Kidney glomerular epithelial cell (primary cell): ENCODE measurements at regions not wholly inside any gene's neighbourhood (a gene's known extent, or its start where the extent isn't known, plus 50 kb on each side); places are given as distances from the start of the nearest gene placed in this dataset.
"Not testable (repeated sequence)": the region's sequence is repeated elsewhere in the genome, so short reads cannot be mapped to it uniquely, and the experiment has no call there.

Source experiments
- DNase-seq: peaks from one replicate; lab custom pipeline; 2025; lab: John Stamatoyannopoulos, UW

DNA sequence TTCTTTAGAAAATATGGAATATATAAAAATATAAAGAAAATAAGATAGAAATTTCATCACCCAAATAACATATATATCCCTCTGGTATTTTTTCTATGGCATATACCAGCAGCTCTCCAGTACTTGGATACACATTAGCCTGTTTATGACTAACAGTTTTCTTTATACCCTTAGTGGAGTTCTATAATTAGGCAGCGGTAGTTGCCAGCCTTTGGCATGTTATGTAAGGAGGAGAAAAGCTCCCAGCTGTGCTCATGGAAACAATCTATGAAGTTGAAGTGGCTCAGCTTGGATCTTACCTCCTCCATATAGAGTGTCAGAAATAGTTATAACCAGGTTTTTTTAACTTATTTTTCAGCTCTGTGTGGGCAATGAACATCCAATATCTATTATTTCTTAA lies 1636.8 kb downstream of the AMY1C start:
- no peak for DNase-seq

DNA sequence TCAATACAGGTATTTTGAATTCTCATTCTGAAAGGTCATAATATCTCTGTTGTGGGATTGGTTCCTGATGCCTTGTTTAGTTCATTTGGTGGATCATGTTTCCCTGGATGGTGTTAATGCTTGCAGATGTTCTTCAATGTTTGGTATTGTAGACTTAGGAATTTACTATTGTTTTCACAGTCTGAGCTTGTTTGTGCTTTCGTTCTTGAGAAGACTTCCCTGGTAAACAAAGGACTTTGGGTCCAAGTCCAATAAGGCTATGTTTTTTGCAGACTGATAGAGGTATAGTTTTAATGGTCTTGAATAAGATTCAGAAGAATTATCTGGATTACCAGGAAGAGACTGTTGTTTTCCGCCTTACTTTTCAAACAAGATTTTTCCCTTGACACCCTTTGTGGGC lies 1646.3 kb downstream of the AMY1C start:
- no peak for DNase-seq

- no peak for DNase-seq
These were observed 1649.2 kb downstream of the AMY1C start for GRCh38 chr1:105398909-105399308.

- DNase-seq = no peak
These were observed 1650.0 kb downstream of the AMY1C start for GRCh38 chr1:105399716-105400115.

DNA sequence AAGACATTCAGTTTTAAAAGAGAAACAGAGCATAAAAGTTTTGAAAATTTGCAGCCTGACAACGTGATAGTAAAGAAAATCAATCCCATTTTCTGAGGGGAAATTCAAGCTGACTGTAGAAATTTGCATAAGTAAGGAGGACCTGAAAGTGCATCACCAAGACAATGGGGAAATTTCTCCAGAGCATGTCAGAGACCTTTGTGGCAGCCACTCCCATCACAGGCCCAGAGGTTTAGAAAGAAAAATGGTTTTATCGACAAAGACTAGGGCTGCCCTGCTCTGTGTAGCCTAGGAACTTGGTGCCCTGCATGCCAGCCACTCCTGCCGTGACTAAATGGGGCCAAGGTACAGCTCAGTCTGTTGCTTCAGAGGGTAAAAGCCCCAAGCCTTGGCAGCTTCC lies 1640.2 kb upstream of the PRMT6 start:
- no peak for DNase-seq

DNA sequence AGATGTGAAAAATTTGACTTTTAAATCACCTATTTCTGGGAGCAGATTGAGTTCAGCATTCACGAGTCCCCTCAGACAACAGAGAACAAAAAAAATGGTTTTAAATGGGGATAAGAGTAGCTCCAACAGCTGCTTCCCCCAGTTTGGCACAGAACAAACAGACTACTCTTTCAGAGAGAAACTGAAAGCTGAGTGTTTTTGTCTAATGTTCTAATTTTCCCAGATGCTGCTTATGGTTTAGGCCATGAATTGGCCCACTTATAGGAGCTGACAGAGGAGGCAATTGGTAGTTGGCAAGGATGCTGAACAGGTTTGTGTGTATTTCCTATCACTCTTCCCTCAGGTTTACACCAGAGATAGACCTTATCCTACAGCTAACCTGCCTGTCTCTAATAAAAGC lies 1637.4 kb upstream of the PRMT6 start:
- DNase-seq = no peak

- DNase-seq = no peak
These were observed 1628.9 kb upstream of the PRMT6 start for GRCh38 chr1:105427543-105427942.

DNA sequence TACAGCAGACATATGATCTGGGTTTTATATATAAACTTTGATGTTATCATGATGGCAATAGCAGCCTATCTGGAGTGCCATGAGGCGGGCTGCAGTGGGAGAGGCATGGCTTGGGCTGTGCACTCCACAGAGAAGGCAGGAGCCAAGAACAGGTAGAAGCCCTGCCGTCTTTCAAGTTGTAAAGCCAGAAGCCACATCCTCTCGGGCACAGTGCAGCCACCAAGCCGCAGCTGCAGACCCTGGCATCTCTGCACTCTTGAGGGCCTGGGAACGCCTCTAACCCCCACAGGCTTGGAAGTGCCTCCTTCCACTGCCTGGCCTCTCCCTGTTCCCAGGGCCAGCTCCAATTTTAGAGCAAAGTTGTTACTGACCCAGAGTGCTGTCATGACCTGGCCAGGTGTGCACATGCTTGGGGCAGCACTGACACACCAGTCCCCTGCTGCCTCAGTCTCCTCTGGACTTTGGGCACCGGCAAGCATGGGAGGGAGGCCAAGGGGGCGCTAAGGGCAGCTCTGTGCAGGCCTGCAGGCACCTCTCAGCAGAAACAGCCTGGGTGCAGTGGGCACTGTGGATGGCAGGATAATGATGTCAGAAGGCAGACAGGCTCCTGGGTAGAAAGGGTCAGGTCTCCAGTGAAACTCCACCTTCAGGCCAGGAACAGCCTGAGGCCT lies 1619.8 kb upstream of the PRMT6 start:
- DNase-seq = no peak

GRCh38 chr1:105437847-105438246 lies 1618.6 kb upstream of the PRMT6 start:
- no peak for DNase-seq

DNA sequence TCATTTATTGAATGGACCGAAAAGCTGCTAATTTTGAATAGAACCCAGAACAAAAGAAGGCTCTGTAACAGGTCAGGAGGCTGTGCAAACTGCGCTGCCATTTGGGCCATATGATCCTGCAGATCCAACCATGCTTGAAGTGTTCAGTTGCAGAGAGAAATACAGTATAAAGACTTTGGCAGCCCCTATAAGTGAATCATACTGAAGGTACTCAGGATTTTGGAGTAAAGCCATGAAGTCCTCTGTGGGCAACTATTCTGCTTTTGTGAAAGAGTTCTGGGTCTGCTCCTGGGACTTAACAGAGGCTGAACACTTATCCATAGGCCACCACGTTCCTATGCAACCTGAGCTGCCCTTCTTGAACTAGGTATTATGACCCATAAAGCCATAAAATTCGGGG lies 1613.6 kb upstream of the PRMT6 start:
- DNase-seq = no peak

DNA sequence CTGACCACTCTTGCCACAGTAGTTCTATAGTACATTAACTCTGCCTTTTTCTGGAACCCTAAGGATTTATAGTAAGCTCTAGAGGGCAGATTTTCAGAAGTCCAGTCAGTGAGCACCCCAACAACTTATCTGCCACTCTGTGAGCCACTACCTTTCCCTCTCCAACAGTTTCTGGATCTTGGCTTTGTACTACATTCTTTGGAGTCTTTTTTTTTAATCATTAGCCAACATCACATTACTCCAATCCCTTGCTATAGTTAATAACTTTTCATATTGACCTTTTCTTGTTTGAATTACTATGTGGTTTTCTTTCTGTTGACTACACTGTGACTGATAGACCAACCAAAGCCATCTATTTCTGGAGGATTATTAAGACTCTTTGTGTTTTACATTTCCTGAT lies 1596.7 kb upstream of the PRMT6 start:
- DNase-seq = no peak

DNA sequence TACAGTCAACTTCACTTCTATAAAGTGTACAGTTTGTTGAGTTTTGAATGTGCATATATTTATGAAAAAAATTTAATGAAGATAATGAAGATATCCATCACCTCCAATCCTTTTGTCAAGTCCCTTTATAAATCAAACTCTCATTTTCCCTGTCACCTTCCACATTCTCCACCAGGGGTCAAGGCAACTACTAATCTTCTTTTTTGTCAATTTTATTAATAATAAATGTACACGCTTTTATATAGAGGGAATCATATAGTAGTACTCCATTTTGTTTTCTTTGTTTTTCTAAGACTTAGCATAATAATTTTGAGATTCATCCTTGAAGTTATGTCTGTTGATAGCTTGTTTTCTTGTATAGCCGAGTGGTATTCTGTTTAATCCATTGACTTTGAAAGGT lies 1594.2 kb upstream of the PRMT6 start:
- DNase-seq = no peak

- no peak for DNase-seq
These were observed 1588.9 kb upstream of the PRMT6 start for GRCh38 chr1:105467549-105467948.

GRCh38 chr1:105470541-105470940 lies 1585.9 kb upstream of the PRMT6 start:
- DNase-seq = not testable (repeated sequence)

GRCh38 chr1:105483436-105483835 lies 1573.0 kb upstream of the PRMT6 start:
- DNase-seq = no peak

DNA sequence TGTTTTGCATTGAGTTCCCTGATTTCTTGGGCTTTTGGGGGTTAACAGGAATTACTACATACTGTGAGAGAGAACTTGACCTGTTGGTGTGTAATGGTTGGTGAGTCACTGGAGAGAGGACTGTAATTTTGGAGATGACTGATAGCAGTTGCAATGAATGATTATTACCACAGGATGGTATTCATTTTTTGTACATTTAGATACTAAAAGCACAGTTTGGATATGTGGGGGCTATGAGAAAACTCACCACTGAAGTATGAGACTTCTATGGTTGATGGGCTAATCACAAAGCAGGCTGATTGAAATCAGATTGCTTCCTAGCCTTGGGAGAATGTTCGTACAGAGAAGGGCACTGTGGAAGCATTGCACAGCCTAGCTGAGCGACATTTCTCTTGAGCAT lies 1571.3 kb upstream of the PRMT6 start:
- DNase-seq = no peak

DNA sequence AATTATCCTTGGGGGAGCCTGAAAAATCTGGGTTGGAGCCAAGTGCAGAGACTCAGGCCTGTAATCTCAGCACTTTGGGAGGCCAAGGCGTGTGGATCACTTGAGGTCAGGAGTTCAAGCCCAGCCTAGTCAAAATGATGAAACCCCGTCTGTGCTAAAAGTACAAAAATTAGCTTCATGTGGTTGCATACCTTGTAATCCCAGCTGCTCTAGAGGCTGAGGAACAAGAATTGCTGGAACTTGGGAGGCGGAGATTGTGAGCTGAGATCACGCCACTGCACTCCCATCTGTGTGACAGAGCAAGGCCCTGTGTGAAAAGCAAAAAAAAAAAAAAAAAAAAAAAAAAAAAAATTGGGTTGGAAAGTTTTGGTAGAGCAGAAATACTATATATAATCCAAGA lies 1563.6 kb upstream of the PRMT6 start:
- no peak for DNase-seq

DNA sequence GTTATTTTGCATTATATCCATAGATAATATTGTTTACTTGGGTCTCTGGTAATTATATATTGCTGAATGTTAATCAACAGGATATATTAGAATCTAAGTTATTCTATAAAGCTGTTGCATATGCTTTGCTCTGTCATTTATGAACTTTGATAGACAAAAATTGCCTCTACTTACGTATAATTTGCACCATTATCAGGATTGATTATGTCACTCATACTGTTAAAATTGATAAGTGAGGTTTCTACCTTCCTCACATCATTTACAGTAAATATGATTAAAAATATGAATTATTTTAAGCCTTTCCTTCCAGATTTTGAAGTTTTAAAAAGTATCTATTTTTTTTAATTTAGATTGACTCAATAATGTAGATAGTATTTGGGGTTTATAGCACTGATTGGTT lies 1540.4 kb upstream of the PRMT6 start:
- DNase-seq = no peak

DNA sequence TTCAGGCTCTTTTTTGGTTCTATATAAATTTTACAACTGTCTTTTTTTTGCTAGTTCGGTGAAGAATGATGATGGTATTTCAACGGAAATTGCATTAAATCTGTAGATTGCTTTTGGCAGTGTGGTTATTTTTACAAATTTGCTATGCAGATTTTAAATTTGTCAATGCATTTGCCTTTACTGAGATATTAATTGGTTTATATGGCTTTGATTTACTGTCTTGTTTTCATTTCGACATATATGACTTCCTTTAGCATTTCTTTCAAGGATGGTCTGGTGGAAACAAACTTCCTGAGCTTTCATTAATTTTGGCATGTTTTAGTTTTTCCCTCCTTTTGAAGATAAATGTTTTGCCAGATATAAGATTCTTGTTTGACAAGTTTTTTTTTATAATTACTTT lies 1522.5 kb upstream of the PRMT6 start:
- DNase-seq = no peak

GRCh38 chr1:105544475-105544874 lies 1512.0 kb upstream of the PRMT6 start:
- DNase-seq = no peak

- no peak for DNase-seq
These were observed 1500.2 kb upstream of the PRMT6 start for GRCh38 chr1:105556266-105556665.

DNA sequence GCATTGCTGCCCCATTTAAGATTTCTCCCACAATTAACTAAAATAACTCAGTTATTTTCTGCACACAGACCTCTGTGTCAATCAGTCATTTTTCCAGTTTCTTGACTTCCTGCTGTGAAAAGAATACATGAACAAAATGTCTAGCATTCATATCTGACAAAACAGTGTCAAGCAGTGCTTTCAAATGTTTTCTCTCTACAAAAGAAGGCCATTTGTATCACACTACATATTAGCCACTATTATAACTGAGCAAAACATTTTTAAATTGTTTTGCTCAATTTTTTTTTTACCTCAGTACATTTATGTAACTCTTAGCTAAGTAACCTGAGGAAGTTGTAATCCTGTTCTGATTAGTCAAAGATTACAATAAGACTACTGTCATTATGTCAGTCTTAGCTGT lies 1498.5 kb upstream of the PRMT6 start:
- DNase-seq = no peak

GRCh38 chr1:105565006-105565405 lies 1491.5 kb upstream of the PRMT6 start:
- no peak for DNase-seq

GRCh38 chr1:105585791-105586190 lies 1470.7 kb upstream of the PRMT6 start:
- DNase-seq = no peak

DNA sequence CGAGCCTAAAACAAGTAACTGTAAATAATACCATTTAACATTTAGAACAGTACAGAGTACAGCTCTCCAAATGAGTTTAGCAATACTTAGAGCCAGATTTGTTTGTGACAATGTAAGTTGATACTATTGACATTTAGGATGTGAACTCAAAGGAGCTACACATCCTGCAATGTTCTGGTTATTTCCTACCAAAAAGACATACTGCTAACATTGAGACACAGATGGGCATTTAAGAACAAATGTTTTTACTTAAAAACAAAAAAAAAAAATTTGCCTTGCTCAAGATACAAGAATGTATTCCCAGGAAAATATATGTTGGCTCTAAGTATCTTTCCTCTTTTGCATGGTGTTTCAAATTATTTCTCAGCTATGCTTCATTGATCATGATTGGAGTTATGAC lies 1464.8 kb upstream of the PRMT6 start:
- DNase-seq = no peak
